K562 (cell line): ENCODE measurements at regions not wholly inside any gene's neighbourhood (a gene's known extent, or its start where the extent isn't known, plus 50 kb on each side); places are given as distances from the start of the nearest gene placed in this dataset.

ENCODE experiments used
- DMBX1 ChIP-seq: fragments of 250-450 bp; sonication (Bioruptor Pico); IDR thresholded peaks from 2 replicates; pipeline ENCODE4 v1.8.0; 2022; ENCODE audit warnings: inconsistent platforms, mild to moderate bottlenecking, moderate library complexity, borderline replicate concordance
- LCOR ChIP-seq: sonication (generic); formaldehyde crosslinking; IDR thresholded peaks from 2 replicates; pipeline ENCODE4 v1.8.0; 2022; ENCODE audit warnings: mild to moderate bottlenecking, missing genetic modification reagents
- MCM2 ChIP-seq: fragments of 450-650 bp; IDR thresholded peaks from 2 replicates; pipeline ENCODE4 v1.6.1; 2017; ENCODE audit warnings: low read depth, mild to moderate bottlenecking
- NR3C1 ChIP-seq: sonication (generic); formaldehyde crosslinking; IDR thresholded peaks from 2 replicates; pipeline ENCODE4 v1.8.1; 2022; ENCODE audit warnings: missing genetic modification reagents
- PCBP2 ChIP-seq: fragments of 200-400 bp; formaldehyde crosslinking; IDR thresholded peaks from 2 replicates; pipeline ENCODE4 v1.6.1; 2018; ENCODE audit warnings: low read length, low read depth, mild to moderate bottlenecking, moderate library complexity; ENCODE audit not compliant: poor library complexity, severe bottlenecking
- RBM14 ChIP-seq: fragments of 200-400 bp; formaldehyde crosslinking; IDR thresholded peaks from 2 replicates; pipeline ENCODE4 v1.6.1; 2018; ENCODE audit warnings: low read depth, mild to moderate bottlenecking, low read length, moderate library complexity, borderline replicate concordance; ENCODE audit not compliant: insufficient read depth
- TF ChIP-seq, protein P1 (sequence below): sonication (generic); formaldehyde crosslinking; IDR thresholded peaks from 2 replicates; pipeline ENCODE4 v1.8.1; 2023; ENCODE audit warnings: mild to moderate bottlenecking, missing genetic modification reagents, moderate library complexity
- TF ChIP-seq, protein P2 (sequence below): IDR thresholded peaks from 2 replicates; pipeline ENCODE4 v1.6.1; 2011; ENCODE audit not compliant: insufficient read length; ENCODE audit errors: extremely low read depth
- TF ChIP-seq, protein P3 (sequence below): fragments of 450-650 bp; IDR thresholded peaks from 2 replicates; pipeline ENCODE4 v1.6.1; 2016; ENCODE audit warnings: antibody characterized with exemption

GRCh38 chr3:15933439-15934139, 135.8 kb upstream of the ANKRD28 start (continued):
- TF ChIP-seq PCBP2 (no peak), NR3C1 (CRISPR knock-in tag) (no peak), RBM14 (no peak), MCM2 (no peak), DMBX1 (CRISPR knock-in tag) (no peak), LCOR (no peak)
- TF ChIP-seq, protein P1, sequence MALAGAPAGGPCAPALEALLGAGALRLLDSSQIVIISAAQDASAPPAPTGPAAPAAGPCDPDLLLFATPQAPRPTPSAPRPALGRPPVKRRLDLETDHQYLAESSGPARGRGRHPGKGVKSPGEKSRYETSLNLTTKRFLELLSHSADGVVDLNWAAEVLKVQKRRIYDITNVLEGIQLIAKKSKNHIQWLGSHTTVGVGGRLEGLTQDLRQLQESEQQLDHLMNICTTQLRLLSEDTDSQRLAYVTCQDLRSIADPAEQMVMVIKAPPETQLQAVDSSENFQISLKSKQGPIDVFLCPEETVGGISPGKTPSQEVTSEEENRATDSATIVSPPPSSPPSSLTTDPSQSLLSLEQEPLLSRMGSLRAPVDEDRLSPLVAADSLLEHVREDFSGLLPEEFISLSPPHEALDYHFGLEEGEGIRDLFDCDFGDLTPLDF (CRISPR knock-in tag) = no peak
- TF ChIP-seq, protein P2, sequence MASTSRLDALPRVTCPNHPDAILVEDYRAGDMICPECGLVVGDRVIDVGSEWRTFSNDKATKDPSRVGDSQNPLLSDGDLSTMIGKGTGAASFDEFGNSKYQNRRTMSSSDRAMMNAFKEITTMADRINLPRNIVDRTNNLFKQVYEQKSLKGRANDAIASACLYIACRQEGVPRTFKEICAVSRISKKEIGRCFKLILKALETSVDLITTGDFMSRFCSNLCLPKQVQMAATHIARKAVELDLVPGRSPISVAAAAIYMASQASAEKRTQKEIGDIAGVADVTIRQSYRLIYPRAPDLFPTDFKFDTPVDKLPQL = no peak
- TF ChIP-seq, protein P3, sequence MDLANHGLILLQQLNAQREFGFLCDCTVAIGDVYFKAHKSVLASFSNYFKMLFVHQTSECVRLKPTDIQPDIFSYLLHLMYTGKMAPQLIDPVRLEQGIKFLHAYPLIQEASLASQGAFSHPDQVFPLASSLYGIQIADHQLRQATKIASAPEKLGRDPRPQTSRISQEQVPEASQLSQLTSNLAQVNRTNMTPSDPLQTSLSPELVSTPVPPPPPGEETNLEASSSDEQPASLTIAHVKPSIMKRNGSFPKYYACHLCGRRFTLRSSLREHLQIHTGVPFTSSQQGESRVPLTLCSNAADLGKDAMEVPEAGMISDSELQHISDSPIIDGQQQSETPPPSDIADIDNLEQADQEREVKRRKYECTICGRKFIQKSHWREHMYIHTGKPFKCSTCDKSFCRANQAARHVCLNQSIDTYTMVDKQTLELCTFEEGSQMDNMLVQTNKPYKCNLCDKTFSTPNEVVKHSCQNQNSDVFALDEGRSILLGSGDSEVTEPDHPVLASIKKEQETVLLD = no peak
- TF ChIP-seq, all 486 proteins: peak for 0
